GM12878 (cell line): ENCODE measurements at regions not wholly inside any gene's neighbourhood (a gene's known extent, or its start where the extent isn't known, plus 50 kb on each side); places are given as distances from the start of the nearest gene placed in this dataset.

ENCODE experiments used
- ATAC-seq: fragments of 200-7000 bp; cut with Tn5 transposase; 3 replicates; pipeline ENCODE4 v1.9.1; 2020; ENCODE audit warnings: mild to moderate bottlenecking, moderate library complexity
- BruUV-seq: library from RNA; stranded (reverse); fragments of 400-500 nt; replicated peaks from 2 replicates; lab custom pipeline; 2021; lab: Mats Ljungman, UMichigan
- CTCF ChIA-PET: fragments of 300-600 bp; sonication (Branson Sonifier 250); formaldehyde crosslinking; extraction: SDS; loops from one replicate; lab custom pipeline; 2021; ENCODE audit warnings: inconsistent platforms; lab: Yijun Ruan, JAX
- POLR2A ChIA-PET: fragments of 350-600 bp; formaldehyde crosslinking; extraction: SDS; loops from one replicate; lab custom pipeline; 2021; ENCODE audit warnings: inconsistent platforms; lab: Charles Lee
- RAD21 ChIA-PET: fragments of 300-600 bp; sonication (Branson Sonifier 250); formaldehyde crosslinking; loops from one replicate; lab custom pipeline; 2023; ENCODE audit warnings: antibody characterized with exemption; ENCODE audit not compliant: unreplicated experiment; lab: Charles Lee
- SMC1A ChIA-PET: fragments of 300-600 bp; sonication (Branson Sonifier 250); formaldehyde crosslinking; loops from one replicate; lab custom pipeline; 2023; ENCODE audit not compliant: unreplicated experiment, uncharacterized antibody; lab: Charles Lee
- DNase-seq: peaks from one replicate; pipeline ENCODE4 v3.0.0-alpha.2; 2011; ENCODE audit warnings: low read depth, low spot score
- FAIRE-seq: peaks from 3 replicates; lab custom pipeline; 2011; peaks lifted over from hg19 to GRCh38; lab: Jason Lieb, UNC
- H2AFZ ChIP-seq: 2 replicates; pipeline ENCODE4 v1.6.0; 2011; ENCODE audit warnings: low read depth, low read length, control low read depth; ENCODE audit not compliant: control insufficient read depth
- H3K27ac ChIP-seq: 2 replicates; pipeline ENCODE4 v1.5.1; 2011; ENCODE audit warnings: control low read depth; ENCODE audit not compliant: control insufficient read depth, insufficient read depth
- H3K27me3 ChIP-seq, 2 experiments: replicated peaks in 1 of 2; 2 replicates each; pipeline versions ENCODE4 v1.6.0 to v1.6.1; 2011; ENCODE audit warnings: low read length in 1 of 2; ENCODE audit not compliant: control insufficient read depth in 2 of 2, insufficient read depth in 2 of 2
- H3K36me3 ChIP-seq, 2 experiments: 2 replicates each; pipeline ENCODE4 v1.5.1; 2011; ENCODE audit warnings: low read length in 1 of 2; ENCODE audit not compliant: control insufficient read depth in 2 of 2, insufficient read depth in 2 of 2
- H3K4me1 ChIP-seq: 2 replicates; pipeline ENCODE4 v1.6.1; 2011; ENCODE audit warnings: mild to moderate bottlenecking, low read length, moderate library complexity, mixed read lengths; ENCODE audit not compliant: control insufficient read depth, insufficient read depth
- H3K4me2 ChIP-seq: 2 replicates; pipeline ENCODE4 v1.6.0; 2011; ENCODE audit warnings: control low read depth; ENCODE audit not compliant: control insufficient read depth, insufficient read depth
- H3K4me3 ChIP-seq: fragments of 200-600 bp; sonication (generic); 2 replicates; pipeline ENCODE4 v1.5.1; 2016
- H3K79me2 ChIP-seq: 2 replicates; pipeline ENCODE4 v1.6.0; 2011; ENCODE audit warnings: low read length; ENCODE audit not compliant: control insufficient read depth, insufficient read depth
- H3K9ac ChIP-seq: 2 replicates; pipeline ENCODE4 v1.8.0; 2011; ENCODE audit warnings: low read length, control low read depth, mixed read lengths; ENCODE audit not compliant: control insufficient read depth, insufficient read depth
- H3K9me3 ChIP-seq: replicated peaks from 3 replicates; pipeline ENCODE4 v1.5.1; 2011; ENCODE audit warnings: mild to moderate bottlenecking, low read length; ENCODE audit not compliant: control insufficient read depth, insufficient read depth
- H4K20me1 ChIP-seq: 2 replicates; pipeline ENCODE4 v1.6.0; 2011; ENCODE audit not compliant: control insufficient read depth, insufficient read depth
- BCLAF1 ChIP-seq: fragments of 450-650 bp; IDR thresholded peaks from 2 replicates; pipeline ENCODE4 v1.6.1; 2017; ENCODE audit warnings: antibody characterized with exemption, mild to moderate bottlenecking, moderate library complexity
- CHD1 ChIP-seq: IDR thresholded peaks from 2 replicates; pipeline ENCODE4 v1.6.1; 2012; ENCODE audit warnings: low read depth, low read length, improper control_type of control experiment
- PAX8 ChIP-seq: fragments of 450-650 bp; IDR thresholded peaks from 2 replicates; pipeline ENCODE4 v1.6.1; 2017; ENCODE audit warnings: mild to moderate bottlenecking, moderate library complexity
- POLR2AphosphoS2 ChIP-seq: IDR thresholded peaks from 2 replicates; pipeline ENCODE4 v1.6.1; 2011; ENCODE audit warnings: low read depth, mild to moderate bottlenecking, low read length, improper control_type of control experiment, moderate library complexity
- RAD21 ChIP-seq: IDR thresholded peaks from 2 replicates; pipeline ENCODE4 v1.6.1; 2011; ENCODE audit warnings: mild to moderate bottlenecking, low read depth, low read length, moderate library complexity; ENCODE audit not compliant: insufficient read depth
- SKIL ChIP-seq: fragments of 450-650 bp; IDR thresholded peaks from 2 replicates; pipeline ENCODE4 v1.6.1; 2017; ENCODE audit warnings: mild to moderate bottlenecking, low read depth, inconsistent platforms; ENCODE audit not compliant: poor library complexity, severe bottlenecking
- SMC3 ChIP-seq: IDR thresholded peaks from 2 replicates; pipeline ENCODE4 v1.6.1; 2011; ENCODE audit warnings: low read length, improper control_type of control experiment, borderline replicate concordance
- SUPT20H ChIP-seq: IDR thresholded peaks from 2 replicates; pipeline ENCODE4 v1.6.1; 2011; ENCODE audit warnings: low read depth, mild to moderate bottlenecking, low read length, moderate library complexity, borderline replicate concordance; ENCODE audit not compliant: control insufficient read depth
- TCF7 ChIP-seq: IDR thresholded peaks from 2 replicates; pipeline ENCODE4 v1.6.1; 2014; ENCODE audit warnings: antibody characterized with exemption, borderline replicate concordance
- ZNF24 ChIP-seq: fragments of 450-650 bp; IDR thresholded peaks from 2 replicates; pipeline ENCODE4 v1.6.1; 2017; ENCODE audit warnings: antibody characterized with exemption, mild to moderate bottlenecking
- ZSCAN29 ChIP-seq: fragments of 450-650 bp; IDR thresholded peaks from 2 replicates; pipeline ENCODE4 v1.6.1; 2017; ENCODE audit warnings: mild to moderate bottlenecking, moderate library complexity
- ZZZ3 ChIP-seq: IDR thresholded peaks from 2 replicates; pipeline ENCODE4 v1.6.1; 2011; ENCODE audit warnings: low read depth; ENCODE audit not compliant: control insufficient read depth, insufficient read length
- WGBS: methylation state at CpG from one replicate; pipeline ENCODE4 v1.1.6; 2016; ENCODE audit warnings: low lambda C conversion rate; ENCODE audit not compliant: insufficient replicate concordance, insufficient coverage; ENCODE audit errors: missing lambda C conversion rate; 5-methylcytosine and 5-hydroxymethylcytosine counted together
- in situ Hi-C: fragments of 300-500 bp; cut with MboI; formaldehyde crosslinking; loops from 9 replicates; pipeline ENCODE4 v1.14.3; 2018; ENCODE audit warnings: mixed read lengths
- intact Hi-C: fragments of 100-400 bp; cut with micrococcal nuclease; formaldehyde crosslinking; loops from one replicate; pipeline ENCODE4 v1.14.2; 2022; ENCODE audit not compliant: unreplicated experiment

DNA sequence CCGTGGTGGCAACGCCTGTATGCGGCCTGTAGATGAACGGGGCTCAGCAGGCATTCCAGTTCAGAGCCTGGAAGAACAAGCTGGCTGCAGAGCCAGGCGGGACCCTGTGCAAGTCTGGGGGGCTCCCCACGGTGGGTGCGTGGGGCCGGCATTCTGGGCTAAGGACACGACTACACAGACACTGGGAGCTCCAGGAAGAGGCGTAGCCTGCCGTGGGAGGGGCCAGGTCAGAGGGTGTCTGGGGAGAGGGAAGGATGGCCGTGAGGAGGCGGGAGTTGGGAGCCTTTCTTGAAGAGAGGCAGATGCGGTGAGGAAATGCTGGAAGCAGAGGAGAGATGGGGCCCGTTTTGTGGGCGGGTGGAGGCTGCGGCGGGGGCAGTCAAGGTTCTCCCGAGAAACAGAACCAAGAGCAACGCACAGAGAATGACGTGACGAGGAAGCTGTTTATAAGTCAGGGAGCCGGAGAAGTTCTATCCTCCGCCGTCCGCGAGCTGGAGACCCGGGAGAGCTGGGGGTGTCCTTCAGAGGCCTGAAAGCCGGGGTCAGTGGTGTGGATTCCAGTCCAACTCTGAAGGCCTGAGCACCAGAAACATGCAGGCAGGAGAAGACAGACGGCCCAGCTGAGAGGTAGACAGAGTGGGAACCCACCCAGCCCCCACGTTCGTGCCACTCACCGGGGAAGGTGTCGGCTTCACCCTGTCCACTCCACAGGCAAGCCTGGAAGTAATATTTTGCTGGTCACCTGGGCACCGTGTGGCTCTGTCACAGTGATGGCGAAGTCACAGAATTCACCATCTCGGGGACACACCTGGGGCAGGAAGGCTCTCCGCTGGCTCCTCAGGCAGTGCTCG is 529.6 kb downstream of the BRD1 start:
- Histone ChIP-seq H3K36me3 (no peaks in the 10 kb centered on the region), H4K20me1 (no peaks in the 10 kb centered on the region), H3K4me3 (no peak overlapping the region), H3K4me2 (no peak overlapping the region), H3K27ac (no peak overlapping the region), H3K9ac (no peak overlapping the region), H3K4me1 (no peaks in the 10 kb centered on the region), H3K9me3 (no peaks in the 10 kb centered on the region; the same call in 2 of the 3 replicates), H2AFZ (no peak overlapping the region), H3K27me3 (no peaks in the 10 kb centered on the region), H3K79me2 (no peaks in the 10 kb centered on the region)
- FAIRE-seq: no peak
- intact Hi-C loops: no loop called here
- ChIA-PET CTCF (no interaction called here), POLR2A (no interaction called here), RAD21 (no interaction called here), SMC1A (no interaction called here)
- no peak for ATAC-seq
- no TSS peak for BruUV-seq
- no peak for DNase-seq
- in situ Hi-C loops: no loop called here
- TF ChIP-seq PAX8 (no peak), POLR2AphosphoS2 (no peak), ZNF24 (no peak), RAD21 (no peak), SKIL (no peak), ZSCAN29 (no peak), SMC3 (no peak), TCF7 (no peak), CHD1 (no peak), ZZZ3 (no peak), SUPT20H (no peak), BCLAF1 (no peak)
- WGBS: 38% methylated on average over 30 of the region's 39 CpGs
